HG03064 (cell line): ENCODE measurements at regions not wholly inside any gene's neighbourhood (a gene's known extent, or its start where the extent isn't known, plus 50 kb on each side); places are given as distances from the start of the nearest gene placed in this dataset.

Experiments
- ATAC-seq: cut with Tn5 transposase; IDR thresholded peaks from one replicate; pipeline ENCODE4 v1.9.1; 2021; ENCODE audit warnings: low read depth; ENCODE audit not compliant: unreplicated experiment

DNA sequence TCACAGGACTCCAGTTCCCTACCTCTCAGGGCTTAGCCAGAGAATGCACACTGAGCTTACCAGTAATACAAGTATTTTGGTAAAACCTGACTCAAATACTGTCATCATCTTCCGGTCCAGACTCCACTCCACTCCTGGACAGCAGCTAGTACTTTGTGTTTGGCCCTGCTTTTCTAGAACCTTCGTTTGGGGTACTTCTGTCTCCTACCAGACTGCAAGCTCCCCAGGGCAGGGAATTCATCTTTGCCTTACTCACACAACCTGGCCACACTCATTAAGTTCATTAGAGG, 108.9 kb upstream of the CDC42EP3 start:
- ATAC-seq: no peak

DNA sequence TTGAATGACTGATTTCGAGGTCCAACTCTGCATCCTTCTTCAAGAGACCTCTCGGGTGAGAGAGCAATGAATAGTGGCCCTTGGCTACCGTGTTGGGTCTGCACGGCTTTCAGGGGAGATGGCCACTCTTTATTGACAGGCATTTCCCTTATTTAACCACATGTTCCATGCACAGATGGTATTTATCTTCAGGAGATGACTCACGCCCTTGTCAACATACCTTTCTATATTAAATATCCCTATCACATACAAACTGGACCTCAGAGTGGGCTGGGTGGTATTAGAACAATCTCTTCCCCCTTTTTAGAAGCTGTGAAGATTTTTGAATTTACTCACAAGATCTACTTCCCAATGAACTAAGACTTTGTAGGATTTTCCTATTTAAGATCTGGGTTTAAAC, 109.6 kb upstream of the CDC42EP3 start:
- no peak for ATAC-seq

DNA sequence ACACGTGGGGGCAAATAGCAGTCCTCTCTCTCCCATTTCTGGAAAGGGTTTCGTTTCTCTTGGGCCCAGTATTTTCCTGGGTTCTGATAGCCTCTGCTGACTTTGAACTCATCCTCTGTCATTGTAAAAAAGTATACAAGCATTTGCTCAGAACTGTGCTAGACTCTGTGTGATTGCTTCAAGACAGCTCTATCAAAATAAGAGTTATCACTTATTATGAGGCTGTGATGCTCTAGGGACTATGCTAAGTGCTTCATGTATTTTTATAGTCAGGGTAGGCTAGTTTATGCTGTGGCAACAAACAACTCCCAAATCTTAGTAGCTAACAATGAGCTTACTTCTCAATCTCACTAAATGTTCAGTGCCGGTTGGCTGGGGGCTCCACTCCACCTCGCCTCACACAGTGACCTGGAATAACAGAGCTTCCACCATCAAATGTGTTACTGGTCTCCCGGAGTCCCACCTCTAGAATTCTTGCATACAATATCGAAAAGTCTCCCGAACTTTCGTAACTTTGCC, 110.8 kb upstream of the CDC42EP3 start:
- no peak for ATAC-seq

DNA sequence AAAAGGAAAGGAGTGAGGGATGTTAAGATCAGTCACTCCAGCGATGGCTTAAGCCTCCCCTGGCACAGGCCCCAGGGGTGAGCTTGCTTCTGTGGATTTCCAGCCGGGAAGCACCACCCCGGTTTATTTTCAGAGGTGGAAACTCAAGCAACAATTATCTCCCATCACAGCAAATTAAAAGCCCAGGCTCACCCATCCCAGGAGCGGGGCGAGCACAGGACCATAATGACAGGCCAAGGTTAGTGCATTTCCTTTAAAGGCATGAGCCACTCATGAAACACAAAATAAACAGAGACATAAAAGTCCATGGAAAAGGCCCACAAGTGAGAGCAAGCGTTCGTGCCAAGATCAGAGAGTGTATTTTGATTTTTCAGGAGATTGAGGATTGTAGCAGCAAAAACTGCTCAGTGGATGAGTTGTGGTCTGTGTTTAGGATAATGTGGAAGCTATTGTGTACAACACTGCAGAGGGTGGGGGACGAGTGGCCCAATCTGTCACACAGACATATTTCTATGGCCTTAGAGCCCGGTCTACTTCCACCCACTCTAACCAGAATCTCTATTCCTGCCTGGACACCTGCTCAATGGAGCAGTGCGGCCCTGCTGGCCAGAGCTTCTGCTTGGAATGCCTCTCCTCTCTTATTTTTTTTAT, 111.4 kb upstream of the CDC42EP3 start:
- no peak for ATAC-seq

DNA sequence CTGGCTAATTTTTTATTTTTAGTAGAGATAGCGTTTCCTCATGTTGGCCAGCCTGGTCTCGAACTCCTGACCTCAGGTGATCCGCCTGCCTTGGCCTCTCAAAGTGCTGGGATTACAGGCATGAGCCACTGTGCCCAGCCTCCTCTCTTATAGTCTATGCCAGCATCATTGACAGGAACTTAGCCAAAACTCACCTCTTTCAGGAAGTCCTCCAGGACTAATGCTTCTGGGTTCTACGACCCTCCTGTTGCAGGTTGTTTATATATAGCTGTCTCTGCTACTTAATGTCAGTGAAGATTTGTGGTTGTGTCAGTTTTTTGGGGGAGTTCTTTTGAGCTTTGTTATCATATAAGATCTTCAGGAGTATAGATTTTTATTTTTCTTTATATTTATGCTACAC, 112.1 kb upstream of the CDC42EP3 start:
- ATAC-seq: no peak

DNA sequence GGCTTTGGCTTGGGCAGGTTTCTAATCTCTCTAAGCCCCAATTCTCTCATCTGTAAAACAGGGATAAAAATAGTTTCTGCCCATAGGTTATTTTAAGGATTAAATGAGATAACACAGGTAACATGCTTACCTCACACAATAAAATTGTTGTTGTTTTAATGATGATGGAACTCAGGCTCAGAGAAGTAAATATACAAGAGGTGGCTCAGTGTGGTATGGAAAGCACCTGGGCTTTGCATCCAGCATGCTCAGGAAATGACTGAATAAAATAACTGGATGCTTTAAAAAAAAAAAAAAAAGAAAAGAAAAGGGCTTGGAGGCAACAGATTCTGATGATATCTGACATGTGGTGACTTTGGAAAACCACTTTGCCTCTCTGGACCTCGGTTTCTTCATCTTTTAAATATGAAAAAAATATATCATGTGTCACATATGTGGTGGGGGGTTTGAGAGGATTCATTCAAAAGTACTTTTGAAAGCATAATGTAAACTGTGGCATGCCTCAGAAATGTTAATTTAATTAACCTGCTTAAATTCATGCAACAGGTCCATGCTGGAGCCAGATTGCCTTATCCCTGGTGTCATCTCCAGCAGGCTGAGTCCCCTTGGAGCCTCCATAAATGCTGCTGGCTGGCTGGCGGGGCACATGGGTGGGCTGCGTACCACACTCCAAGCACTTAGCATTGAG, 112.8 kb upstream of the CDC42EP3 start:
- ATAC-seq: no peak

DNA sequence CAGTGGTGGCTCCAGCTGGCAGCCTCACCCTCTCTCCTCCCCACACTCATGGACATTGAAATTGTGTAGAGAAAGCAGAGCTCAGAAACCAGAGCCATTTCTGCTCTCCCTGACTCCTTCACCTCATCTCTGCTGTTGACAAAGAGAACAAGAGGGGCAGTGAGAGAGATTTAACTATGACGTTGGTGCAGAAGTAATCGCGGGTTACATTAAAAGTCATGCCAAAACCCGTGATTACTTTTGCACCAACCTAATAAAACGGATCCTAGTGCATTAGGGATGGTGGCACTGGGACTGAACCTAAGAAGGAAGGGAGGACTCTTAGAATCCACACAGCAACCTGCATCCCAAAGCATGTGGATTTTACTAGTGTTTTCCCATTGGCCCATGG, 113.3 kb upstream of the CDC42EP3 start:
- ATAC-seq: no peak

DNA sequence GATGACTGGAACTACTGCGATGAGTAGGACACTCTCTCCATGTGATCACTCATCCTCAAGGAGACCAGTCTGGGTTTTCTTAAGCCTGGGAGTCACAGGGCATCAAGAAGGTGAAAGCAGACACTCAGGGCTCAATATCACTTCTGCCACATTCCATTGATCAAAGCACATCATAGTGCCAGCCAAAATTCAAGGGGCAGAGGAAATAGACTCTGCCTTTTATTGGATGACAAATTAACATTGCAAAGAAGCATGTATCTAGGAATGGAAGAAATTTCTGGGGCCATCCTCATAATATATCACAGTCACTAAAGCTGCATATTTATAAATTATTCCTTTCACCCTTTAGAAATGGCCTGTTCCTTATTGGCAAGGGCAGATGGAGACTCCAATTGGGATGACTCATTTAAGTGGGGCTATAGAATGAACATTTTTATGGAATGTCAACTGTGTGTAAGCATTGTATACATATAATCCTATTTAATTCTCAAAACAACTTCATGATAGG, 114.8 kb upstream of the CDC42EP3 start:
- no peak for ATAC-seq

DNA sequence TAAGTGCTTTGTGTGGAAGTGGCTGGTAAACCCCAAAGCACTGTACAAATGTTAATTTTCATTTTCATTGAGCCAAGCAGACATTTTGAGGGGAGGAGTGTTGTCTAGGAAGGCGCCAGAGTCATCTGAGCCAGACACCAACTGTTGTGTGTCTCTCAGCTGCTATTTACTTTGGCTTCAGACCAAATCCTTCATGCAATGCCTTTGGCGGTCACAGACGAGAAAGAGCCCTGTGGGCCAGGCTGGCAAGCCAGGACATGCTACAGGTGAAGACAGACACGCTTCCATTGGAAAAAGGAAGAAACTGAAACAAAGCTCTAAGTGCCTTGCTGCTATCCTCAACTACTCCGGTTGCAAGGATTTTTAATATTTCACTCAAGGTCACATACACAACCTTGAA, 115.4 kb upstream of the CDC42EP3 start:
- no peak for ATAC-seq

DNA sequence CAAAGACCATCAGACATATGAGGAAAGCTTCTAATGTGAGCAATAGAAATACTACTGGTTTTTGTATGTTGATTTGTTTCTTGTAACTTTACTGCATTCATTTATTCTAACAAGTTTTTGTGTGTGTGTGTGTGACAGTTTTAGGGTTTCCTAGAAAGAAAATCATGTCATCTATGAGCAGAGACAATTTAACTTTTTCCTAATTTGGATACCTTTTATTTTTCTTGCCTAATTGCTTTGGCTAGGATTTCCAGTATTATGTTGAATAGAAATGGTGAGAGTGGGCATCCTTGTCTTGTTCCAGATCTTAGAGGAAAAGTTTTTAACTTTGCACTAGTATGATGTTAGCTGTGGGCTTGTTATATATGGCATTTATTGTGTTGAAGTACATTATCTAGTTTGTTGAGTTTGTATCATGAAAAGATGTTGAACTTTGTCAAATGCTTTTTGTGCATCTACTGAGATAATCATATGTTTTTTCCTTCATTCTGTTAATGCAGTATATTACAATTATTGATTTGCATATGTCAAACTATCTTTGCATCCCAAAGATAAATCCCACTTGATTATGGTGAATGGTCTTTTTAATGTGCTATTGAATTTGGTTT, 117.3 kb upstream of the CDC42EP3 start:
- no peak for ATAC-seq

DNA sequence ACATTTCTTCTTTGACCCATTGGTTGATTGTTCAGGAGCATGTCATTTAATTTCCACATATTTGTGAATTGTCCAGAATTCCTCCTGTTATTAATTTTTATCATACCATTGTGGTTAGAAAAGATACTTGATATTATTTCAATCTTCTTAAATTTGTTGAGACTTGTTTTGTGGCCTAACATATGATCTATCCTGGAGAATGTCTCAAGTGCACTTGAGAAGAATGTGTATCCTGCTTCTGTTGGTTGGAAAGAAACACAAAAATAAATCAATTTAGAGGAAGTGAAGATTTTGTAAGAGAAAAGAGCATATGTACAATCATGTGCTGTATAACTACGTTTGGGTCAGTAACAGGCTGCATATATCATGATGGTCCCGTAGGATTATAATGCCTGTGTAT, 118.6 kb upstream of the CDC42EP3 start:
- no peak for ATAC-seq

DNA sequence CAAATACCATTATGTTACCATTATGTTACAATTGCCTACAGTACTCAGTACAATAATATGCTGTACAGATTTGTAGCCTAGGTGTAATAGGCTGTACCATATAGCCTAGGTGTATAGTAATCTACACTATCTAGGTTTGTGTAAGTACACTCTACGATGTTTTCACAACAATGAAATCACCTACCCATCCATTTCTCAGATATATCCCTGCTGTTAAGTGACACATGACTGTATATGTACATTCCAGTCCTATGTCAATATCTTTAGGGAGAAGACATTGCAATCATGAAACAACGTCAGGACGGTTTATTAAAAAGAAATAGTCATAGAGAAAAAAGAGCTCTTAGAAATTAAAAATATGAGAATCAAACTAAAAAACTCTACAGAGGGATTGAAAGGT, 119.0 kb upstream of the CDC42EP3 start:
- no peak for ATAC-seq

DNA sequence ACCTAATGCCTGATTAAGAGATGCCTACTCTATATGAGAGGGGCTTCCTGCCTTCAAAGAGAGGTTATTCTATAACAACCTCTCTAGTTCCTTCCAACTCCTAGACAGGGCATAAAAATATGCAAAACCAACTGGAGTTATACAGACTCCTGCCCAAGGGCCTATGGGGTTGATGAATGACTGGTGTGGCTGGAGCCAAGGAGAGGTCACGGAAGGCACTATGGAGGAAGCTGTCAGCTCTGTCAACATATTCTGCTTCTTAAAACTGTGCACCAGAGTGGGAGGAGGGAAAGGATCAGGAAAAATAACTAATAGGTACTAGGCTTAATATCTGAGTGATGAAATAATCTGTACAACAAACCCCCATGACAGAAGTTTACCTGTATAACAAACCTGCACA, 120.9 kb upstream of the CDC42EP3 start:
- ATAC-seq: no peak

DNA sequence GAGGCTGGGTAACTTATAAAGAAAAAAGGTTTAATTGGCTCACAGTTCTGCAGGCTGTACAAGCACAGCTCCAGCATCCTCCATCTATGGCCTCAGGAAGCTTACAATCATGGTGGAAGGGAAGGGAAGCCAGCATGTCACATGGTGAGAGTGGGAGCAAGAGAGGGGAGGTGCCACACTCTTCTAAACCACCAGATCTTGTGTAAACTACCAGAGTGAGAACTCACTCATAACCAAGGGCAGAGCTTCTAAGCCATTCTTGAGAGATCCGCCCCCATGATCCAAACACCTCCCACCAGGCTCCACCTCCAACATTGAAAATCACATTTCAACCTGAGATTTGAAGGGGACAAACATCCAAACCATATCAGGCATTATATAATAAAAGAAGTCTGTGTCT, 121.6 kb upstream of the CDC42EP3 start:
- ATAC-seq: no peak

DNA sequence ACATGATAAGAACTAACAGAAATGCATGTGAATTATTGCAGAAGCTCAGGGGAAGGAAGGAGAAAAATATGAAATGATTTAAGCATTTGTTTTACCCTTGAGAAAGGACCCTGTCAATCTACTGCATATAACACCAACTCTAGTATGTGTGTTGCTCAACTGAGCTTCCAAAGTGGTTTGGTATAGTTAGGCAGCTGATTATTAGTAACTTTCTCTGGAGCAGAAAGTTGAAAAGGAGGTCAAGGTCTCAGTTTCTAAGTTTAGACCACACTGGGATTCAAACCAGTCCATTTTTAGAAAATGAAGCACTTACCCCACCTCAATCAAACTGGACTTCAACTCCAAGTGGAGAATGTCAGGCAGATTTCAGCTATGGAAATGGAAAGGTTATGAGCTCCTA, 123.3 kb upstream of the CDC42EP3 start:
- no peak for ATAC-seq

DNA sequence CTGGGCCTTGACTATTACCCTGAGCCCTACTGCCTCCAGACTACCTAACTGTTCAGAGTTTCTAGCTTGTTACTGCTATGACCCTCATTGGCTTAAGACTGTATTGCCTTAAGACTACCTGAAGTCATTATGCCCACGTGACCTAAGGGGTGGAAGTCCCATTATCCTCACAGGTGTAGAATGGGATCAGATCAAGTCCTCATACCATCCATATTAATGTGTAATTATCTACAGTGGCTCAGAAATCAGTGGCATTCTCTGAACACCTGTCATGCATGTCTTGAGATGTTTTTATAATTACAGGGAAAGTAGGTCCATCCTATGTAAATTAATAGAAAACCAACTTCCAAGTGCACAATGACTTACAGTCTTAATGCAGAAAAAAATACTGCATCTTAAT, 124.0 kb upstream of the CDC42EP3 start:
- no peak for ATAC-seq

DNA sequence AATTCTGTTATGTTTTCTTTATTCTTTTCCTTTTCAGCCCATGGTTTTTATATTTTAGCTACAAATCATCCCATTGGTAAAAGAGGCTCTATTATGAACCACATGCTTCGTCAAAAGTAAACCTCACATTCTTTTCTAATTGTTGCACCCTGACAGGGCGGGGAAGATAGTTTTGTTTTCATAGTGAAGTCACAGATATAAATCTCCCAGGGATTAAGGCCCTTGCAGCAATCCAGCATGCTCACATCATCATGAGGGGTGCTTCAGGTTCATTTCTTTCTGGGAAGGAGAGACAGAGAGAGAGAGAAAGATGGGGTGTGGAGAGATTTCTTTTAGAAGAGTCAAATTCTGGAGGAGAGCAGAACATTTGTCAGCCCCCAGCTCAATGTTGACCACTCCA, 124.5 kb upstream of the CDC42EP3 start:
- ATAC-seq: no peak

DNA sequence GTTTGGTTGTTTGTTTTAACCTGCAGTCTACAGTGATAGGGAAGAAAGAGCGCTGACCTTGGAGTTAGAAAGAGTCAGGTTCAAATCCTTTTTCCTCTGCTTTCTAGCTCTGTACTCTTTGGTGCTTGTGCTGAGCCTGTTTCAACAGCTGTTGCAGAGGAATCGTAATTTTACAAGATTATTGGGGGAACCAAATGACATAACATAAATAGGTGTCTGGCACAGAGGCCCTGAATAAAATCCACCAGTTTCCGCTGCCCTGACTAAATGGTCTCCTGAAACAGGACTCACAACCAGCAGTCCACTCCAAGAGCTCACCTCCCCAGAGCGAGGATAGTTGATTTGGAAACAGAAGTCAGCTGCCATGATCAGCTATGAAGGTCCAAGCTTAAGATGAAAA, 125.0 kb upstream of the CDC42EP3 start:
- ATAC-seq: no peak

DNA sequence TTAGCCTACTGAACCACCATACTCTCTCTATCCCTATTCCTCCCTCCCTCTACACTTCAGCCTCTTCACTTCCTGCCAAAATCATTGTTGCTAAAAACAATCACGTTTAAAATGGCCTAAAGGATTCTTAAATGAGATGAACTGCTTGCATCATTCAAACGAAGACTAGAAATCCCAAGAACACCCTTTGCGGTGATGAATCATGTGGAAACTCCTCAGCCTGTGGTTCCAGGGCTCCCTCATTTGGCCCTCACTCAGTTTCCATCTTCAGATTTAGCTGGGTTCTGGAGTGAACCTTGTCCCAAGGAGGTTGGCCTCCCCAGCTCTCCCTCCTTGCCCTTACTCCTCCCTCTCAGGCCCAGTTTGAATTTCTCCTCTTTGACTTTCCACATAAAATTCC, 125.6 kb upstream of the CDC42EP3 start:
- ATAC-seq: no peak

DNA sequence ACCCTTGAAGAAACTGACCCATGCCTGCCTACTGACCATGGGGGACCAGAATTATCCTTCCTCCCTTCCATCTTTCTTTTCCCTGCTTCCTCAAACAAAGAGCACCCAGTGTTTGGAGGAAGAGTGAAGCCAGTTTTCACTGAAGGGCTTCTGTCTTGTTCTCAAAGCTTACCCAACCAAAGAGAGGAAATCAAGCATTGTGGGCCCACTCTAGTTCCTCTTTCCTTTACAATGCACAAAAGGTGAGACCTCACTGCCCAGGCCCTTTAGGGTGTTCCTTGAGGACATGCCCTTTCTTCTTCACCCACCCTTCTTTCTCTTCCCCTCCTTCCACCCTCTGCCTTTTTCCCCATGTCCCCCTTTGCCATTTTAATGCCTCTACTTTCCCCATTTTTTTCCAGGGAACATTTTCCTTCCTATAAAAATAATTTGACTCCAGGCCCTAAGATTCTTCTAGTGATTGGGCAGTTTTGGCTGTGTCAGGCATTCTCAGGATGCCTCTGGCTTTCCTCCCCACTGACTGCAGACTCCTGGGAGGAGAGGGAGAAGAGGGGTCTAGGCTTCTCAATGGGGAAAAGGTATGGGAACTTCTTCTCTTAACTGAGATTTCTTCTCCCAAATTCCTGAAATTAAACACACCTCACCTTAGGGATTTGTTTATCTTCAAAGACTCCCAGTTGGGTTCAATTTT, 126.6 kb upstream of the RMDN2 start:
- ATAC-seq: no peak

DNA sequence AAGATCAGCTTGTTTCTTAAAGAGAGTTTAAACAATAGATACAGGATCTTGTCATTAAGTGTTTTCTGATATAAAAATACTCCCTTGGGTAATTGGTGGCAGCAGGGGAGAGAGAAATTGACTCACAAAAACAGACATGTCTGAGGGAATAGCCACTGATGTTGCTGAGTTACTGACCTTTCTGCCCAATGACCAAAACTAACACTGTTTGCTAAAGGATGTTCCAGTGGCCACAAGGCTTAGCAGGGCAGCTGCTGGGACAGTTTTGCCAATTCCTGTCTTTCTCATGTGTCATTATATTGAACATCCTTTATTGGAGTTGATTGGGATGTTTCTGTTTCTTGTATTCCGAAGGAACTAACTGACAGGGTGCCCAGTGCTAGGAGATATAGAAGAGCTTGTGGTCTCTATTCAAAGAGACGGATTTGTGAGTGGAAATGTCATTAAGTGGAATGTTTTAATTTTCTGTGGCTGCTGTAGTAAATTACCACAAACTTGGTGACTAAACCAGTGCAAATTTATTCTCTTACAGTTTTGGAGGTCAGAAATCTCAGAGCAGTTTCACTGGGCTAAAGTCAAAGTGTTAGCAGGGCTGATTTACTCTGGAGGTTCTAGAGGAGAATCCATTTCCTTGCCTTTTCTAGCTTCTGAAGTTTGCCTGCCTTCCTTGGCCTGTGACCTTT, 124.8 kb upstream of the RMDN2 start:
- no peak for ATAC-seq
